Endothelial cell of umbilical vein (primary cell): ENCODE measurements at regions not wholly inside any gene's neighbourhood (a gene's known extent, or its start where the extent isn't known, plus 50 kb on each side); places are given as distances from the start of the nearest gene placed in this dataset.

ENCODE experiments used
- BruUV-seq: library from RNA; stranded (reverse); fragments of 400-500 nt; replicated peaks from 2 replicates; lab custom pipeline; 2021; lab: Mats Ljungman, UMichigan
- CTCF ChIA-PET: fragments of 300-600, 350-600 bp; sonication (Branson Sonifier 250); formaldehyde crosslinking; loops from one replicate; lab custom pipeline; 2021; ENCODE audit warnings: antibody characterized with exemption, inconsistent platforms; lab: Charles Lee
- POLR2A ChIA-PET: fragments of 300-600, 350-600 bp; sonication (Branson Sonifier 250); formaldehyde crosslinking; loops from one replicate; lab custom pipeline; 2021; ENCODE audit warnings: antibody characterized with exemption, inconsistent platforms; lab: Charles Lee
- DNase-seq: peaks from one replicate; pipeline ENCODE4 v3.0.0-alpha.2; 2011; ENCODE audit warnings: low read depth, low spot score
- FAIRE-seq: peaks from 2 replicates; lab custom pipeline; 2011; peaks lifted over from hg19 to GRCh38; lab: Jason Lieb, UNC
- H2AFZ ChIP-seq: 2 replicates; pipeline ENCODE4 v1.6.0; 2012; ENCODE audit warnings: low read depth, low read length, control low read depth, inconsistent platforms
- H3K27ac ChIP-seq: 2 replicates; pipeline ENCODE4 v1.5.1; 2011; ENCODE audit warnings: low read depth, mild to moderate bottlenecking, control low read depth, low read length, moderate library complexity; ENCODE audit not compliant: insufficient read depth
- H3K27me3 ChIP-seq, 2 experiments: 2 replicates each; pipeline versions ENCODE4 v1.6.0 to v1.6.1; 2011; ENCODE audit warnings: low read length in 2 of 2, mixed read lengths in 1 of 2; ENCODE audit not compliant: control insufficient read depth in 2 of 2, insufficient read depth in 2 of 2
- H3K36me3 ChIP-seq, 2 experiments: 2 replicates in 1 of 2; 3 replicates in 1 of 2; pipeline ENCODE4 v1.5.1; 2011; ENCODE audit warnings: low read length in 2 of 2, mild to moderate bottlenecking in 1 of 2, moderate library complexity in 1 of 2; ENCODE audit not compliant: control insufficient read depth in 2 of 2, insufficient read depth in 2 of 2; ENCODE audit errors: extremely low read depth in 1 of 2
- H3K4me1 ChIP-seq: 3 replicates; pipeline ENCODE4 v1.5.1; 2011; ENCODE audit warnings: mild to moderate bottlenecking, low read length; ENCODE audit not compliant: control insufficient read depth, insufficient read depth; ENCODE audit errors: extremely low read depth
- H3K4me2 ChIP-seq: 2 replicates; pipeline ENCODE4 v1.6.1; 2011; ENCODE audit warnings: low read length, control low read depth, mixed read lengths; ENCODE audit not compliant: insufficient read depth
- H3K4me3 ChIP-seq, 3 experiments: fragments of 200-600 bp in 1 of 3; sonication (generic), shearing (Covaris generic) in 1 of 3; replicated peaks in 1 of 3; 2 replicates each; pipeline ENCODE4 v1.5.1; 2011 to 2016; ENCODE audit warnings: control low read depth in 3 of 3, low read length in 3 of 3, mild to moderate bottlenecking in 2 of 3, inconsistent platforms in 1 of 3, low read depth in 1 of 3, moderate library complexity in 1 of 3; ENCODE audit not compliant: insufficient read depth in 1 of 3
- H3K79me2 ChIP-seq: 2 replicates; pipeline ENCODE4 v1.6.0; 2012; ENCODE audit warnings: low read length, inconsistent platforms; ENCODE audit not compliant: control insufficient read depth, insufficient read depth
- H3K9ac ChIP-seq: replicated peaks from 2 replicates; pipeline ENCODE3; 2011; ENCODE audit warnings: low read length, control low read depth; ENCODE audit not compliant: insufficient read depth; ENCODE audit errors: extremely low read depth
- H3K9me1 ChIP-seq: replicated peaks from 3 replicates; pipeline ENCODE4 v1.6.0; 2011; ENCODE audit warnings: mild to moderate bottlenecking, low read length; ENCODE audit not compliant: control insufficient read depth, insufficient read depth; ENCODE audit errors: extremely low read depth
- H3K9me3 ChIP-seq: replicated peaks from 2 replicates; pipeline ENCODE4 v1.5.1; 2012; ENCODE audit warnings: low read length, inconsistent platforms; ENCODE audit not compliant: control insufficient read depth, insufficient read depth
- H4K20me1 ChIP-seq: replicated peaks from 2 replicates; pipeline ENCODE3; 2011; ENCODE audit warnings: mild to moderate bottlenecking, low read length; ENCODE audit not compliant: control insufficient read depth, insufficient read depth; ENCODE audit errors: extremely low read depth
- EZH2 ChIP-seq: IDR thresholded peaks from 2 replicates; pipeline ENCODE4 v1.6.1; 2012; ENCODE audit warnings: borderline replicate concordance, low read depth, mild to moderate bottlenecking, moderate library complexity, low read length, inconsistent platforms; ENCODE audit not compliant: severe bottlenecking
- FOS ChIP-seq: IDR thresholded peaks from 2 replicates; pipeline ENCODE4 v1.6.1; 2011; ENCODE audit warnings: mild to moderate bottlenecking, low read length, moderate library complexity, borderline replicate concordance; ENCODE audit not compliant: insufficient read depth
- GATA2 ChIP-seq: IDR thresholded peaks from 2 replicates; pipeline ENCODE4 v1.7.0; 2011; ENCODE audit warnings: low read depth, mild to moderate bottlenecking, moderate library complexity, mixed read lengths, low read length; ENCODE audit not compliant: insufficient read length, insufficient read depth
- JUN ChIP-seq: IDR thresholded peaks from 2 replicates; pipeline ENCODE4 v1.6.1; 2011; ENCODE audit warnings: borderline replicate concordance, low read depth; ENCODE audit not compliant: insufficient read length, insufficient read depth
- MYC ChIP-seq: IDR thresholded peaks from one replicate; pipeline ENCODE4 v1.6.1; 2011; ENCODE audit warnings: mild to moderate bottlenecking, low read depth, low read length
- POLR2A ChIP-seq: IDR thresholded peaks from 2 replicates; pipeline ENCODE4 v1.6.1; 2012; ENCODE audit warnings: low read depth, mild to moderate bottlenecking, control low read depth, low read length
- POLR2AphosphoS5 ChIP-seq: IDR thresholded peaks from 2 replicates; pipeline ENCODE4 v1.6.1; 2012; ENCODE audit warnings: low read depth, mild to moderate bottlenecking, control low read depth, low read length, moderate library complexity; ENCODE audit not compliant: insufficient read depth
- dilution Hi-C: fragments of 300-500 bp; cut with MboI; formaldehyde crosslinking; loops from one replicate; pipeline ENCODE4 v1.15.0; 2019; ENCODE audit warnings: low sequenced_read_pairs; ENCODE audit not compliant: extremely low pct_ligation_motif_present
- intact Hi-C: fragments of 100-400 bp; cut with micrococcal nuclease; formaldehyde crosslinking; loops from one replicate; pipeline ENCODE4 v1.10.0; 2022
- TF ChIP-seq, protein P1 (sequence below), 2 donors: IDR thresholded peaks; 1 replicate in 1 of 2; 2 replicates in 1 of 2; pipeline ENCODE4 v1.5.1; 2011; ENCODE audit warnings: low read length in 2 of 2, mild to moderate bottlenecking in 2 of 2, moderate library complexity in 2 of 2, control low read depth in 1 of 2, inconsistent platforms in 1 of 2, low read depth in 1 of 2; ENCODE audit not compliant: insufficient read depth in 1 of 2; ENCODE audit errors: extremely low read depth in 1 of 2
- TF ChIP-seq, protein P2 (sequence below): IDR thresholded peaks from 2 replicates; pipeline ENCODE4 v1.6.1; 2011; ENCODE audit not compliant: insufficient read depth, insufficient read length

DNA sequence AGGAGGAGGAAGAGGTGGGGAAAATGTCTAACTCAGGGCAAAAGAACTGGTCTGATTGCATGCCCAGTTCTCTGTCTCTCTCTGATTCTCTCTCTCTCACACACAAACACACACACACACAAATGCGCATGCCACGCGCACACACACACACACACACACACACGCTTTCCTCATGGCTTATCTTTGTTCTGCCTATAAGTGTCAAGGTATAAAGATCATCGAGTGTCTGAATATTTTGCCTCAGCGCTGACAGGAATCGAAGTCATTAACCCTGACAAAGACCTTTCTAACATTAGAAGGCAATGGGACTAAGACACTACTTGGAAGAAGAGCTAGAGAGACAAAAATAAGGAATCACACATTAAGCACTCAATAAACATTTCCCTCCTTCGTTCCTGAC, 497.1 kb upstream of the KLHL29 start:
- H3K9me1 ChIP-seq: no peaks in the 10 kb centered on the region
- no peak overlapping the region for H3K4me2 ChIP-seq
- ChIA-PET CTCF (no interaction called here), POLR2A (no interaction called here)
- dilution Hi-C loops: no loop called here
- H3K27me3 ChIP-seq: no peaks in the 10 kb centered on the region
- no peaks in the 10 kb centered on the region for H3K79me2 ChIP-seq
- no peak overlapping the region for H2AFZ ChIP-seq
- TF ChIP-seq EZH2 (no peak), FOS (no peak), MYC (no peak), GATA2 (no peak), POLR2AphosphoS5 (no peak), POLR2A (no peak), JUN (no peak)
- TF ChIP-seq, protein P1, sequence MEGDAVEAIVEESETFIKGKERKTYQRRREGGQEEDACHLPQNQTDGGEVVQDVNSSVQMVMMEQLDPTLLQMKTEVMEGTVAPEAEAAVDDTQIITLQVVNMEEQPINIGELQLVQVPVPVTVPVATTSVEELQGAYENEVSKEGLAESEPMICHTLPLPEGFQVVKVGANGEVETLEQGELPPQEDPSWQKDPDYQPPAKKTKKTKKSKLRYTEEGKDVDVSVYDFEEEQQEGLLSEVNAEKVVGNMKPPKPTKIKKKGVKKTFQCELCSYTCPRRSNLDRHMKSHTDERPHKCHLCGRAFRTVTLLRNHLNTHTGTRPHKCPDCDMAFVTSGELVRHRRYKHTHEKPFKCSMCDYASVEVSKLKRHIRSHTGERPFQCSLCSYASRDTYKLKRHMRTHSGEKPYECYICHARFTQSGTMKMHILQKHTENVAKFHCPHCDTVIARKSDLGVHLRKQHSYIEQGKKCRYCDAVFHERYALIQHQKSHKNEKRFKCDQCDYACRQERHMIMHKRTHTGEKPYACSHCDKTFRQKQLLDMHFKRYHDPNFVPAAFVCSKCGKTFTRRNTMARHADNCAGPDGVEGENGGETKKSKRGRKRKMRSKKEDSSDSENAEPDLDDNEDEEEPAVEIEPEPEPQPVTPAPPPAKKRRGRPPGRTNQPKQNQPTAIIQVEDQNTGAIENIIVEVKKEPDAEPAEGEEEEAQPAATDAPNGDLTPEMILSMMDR (IDR thresholded peaks at IDR 0.05; ENCODE audit: extremely low read depth in 1 of 2, insufficient read depth in 1 of 2, low read depth in 1 of 2, low read length in 2 of 2): no peak
- TF ChIP-seq, protein P2, sequence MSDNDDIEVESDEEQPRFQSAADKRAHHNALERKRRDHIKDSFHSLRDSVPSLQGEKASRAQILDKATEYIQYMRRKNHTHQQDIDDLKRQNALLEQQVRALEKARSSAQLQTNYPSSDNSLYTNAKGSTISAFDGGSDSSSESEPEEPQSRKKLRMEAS: no peak
- BruUV-seq: no TSS peak
- H3K27ac ChIP-seq: no peak overlapping the region
- DNase-seq: no peak
- intact Hi-C loops: no loop called here
- no peaks in the 10 kb centered on the region for H4K20me1 ChIP-seq
- FAIRE-seq: no peak
- H3K36me3 ChIP-seq: no peaks in the 10 kb centered on the region
- H3K4me1 ChIP-seq: no peaks in the 10 kb centered on the region
- H3K4me3 ChIP-seq: no peak overlapping the region
- no peak overlapping the region for H3K9ac ChIP-seq
- H3K9me3 ChIP-seq: peaks cover 5% of the 10 kb centered on the region
